HG02798 (cell line): ENCODE measurements at regions not wholly inside any gene's neighbourhood (a gene's known extent, or its start where the extent isn't known, plus 50 kb on each side); places are given as distances from the start of the nearest gene placed in this dataset.
"Not testable (repeated sequence)": the region's sequence is repeated elsewhere in the genome, so short reads cannot be mapped to it uniquely, and the experiment has no call there.

Experiments
- ATAC-seq: cut with Tn5 transposase; IDR thresholded peaks from one replicate; pipeline ENCODE4 v1.9.1; 2021; ENCODE audit warnings: mild to moderate bottlenecking; ENCODE audit not compliant: unreplicated experiment, poor library complexity

DNA sequence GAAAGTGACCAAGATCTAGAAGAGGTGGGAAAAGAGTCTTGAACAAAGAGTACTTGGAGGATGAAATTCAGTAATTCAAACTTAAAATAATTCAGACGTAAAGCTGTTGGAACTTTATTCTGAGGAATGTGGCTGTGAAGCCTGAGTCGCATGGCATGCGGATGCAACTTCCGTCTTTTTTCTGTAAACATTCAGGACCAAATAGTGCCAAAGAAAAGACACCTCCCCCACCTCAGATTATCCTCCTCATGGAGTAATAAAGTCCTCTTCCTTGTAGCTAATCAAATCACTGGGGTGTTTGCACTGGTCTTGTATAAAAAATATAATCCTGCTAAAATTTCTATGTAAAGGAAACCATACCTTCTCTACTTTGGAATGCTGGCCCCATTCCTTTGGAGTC lies 790.4 kb downstream of the TSN start:
- no peak for ATAC-seq

GRCh38 chr2:122562775-122563174 lies 807.3 kb downstream of the TSN start:
- ATAC-seq: no peak

DNA sequence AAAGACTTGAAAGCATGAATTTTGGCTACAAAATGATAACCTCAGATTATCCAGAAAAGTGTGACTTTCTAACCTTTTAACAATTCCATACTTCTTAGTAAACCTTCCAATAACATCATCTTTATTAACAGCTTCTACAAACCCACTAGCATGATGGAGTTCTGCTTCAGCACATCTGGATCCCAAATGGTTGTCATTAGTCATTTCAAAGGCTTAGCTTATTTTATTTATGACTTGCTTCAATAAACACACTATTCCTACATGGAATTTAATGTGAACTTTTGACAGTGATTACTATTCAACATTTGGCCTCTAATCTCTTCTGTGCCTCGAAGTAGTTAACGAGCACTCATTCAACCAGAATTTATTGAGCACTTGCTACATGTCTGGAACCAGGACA lies 808.3 kb downstream of the TSN start:
- no peak for ATAC-seq

DNA sequence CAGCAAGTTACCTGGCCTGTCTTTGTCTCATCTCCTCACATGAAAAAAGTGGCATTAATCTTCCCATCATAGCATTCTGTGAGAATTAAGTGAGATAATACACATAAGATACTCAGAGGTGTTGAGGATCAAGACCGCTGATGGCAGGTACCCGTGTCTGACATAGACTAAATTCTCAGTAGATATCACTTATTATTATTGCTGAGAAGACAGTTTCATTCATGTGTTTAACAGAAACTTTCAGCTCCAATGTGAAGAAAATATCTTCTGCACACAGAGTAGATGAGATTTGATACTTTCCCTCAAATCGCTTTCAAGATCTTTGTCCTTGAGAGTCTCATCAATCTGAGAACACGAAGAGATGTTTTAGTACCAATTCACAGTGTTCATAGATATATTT lies 809.4 kb downstream of the TSN start:
- ATAC-seq: no peak

GRCh38 chr2:122565364-122565763 lies 809.9 kb downstream of the TSN start:
- ATAC-seq: no peak

GRCh38 chr2:122570641-122571040 lies 815.2 kb downstream of the TSN start:
- ATAC-seq: no peak

GRCh38 chr2:122571471-122571870 lies 816.0 kb downstream of the TSN start:
- ATAC-seq: not testable (repeated sequence)

- ATAC-seq: no peak
Measured at GRCh38 chr2:122575076-122575475, 819.6 kb downstream of the TSN start.

GRCh38 chr2:122583159-122583917 lies 827.9 kb downstream of the TSN start:
- no peak for ATAC-seq

GRCh38 chr2:122590524-122590923 lies 835.1 kb downstream of the TSN start:
- no peak for ATAC-seq

DNA sequence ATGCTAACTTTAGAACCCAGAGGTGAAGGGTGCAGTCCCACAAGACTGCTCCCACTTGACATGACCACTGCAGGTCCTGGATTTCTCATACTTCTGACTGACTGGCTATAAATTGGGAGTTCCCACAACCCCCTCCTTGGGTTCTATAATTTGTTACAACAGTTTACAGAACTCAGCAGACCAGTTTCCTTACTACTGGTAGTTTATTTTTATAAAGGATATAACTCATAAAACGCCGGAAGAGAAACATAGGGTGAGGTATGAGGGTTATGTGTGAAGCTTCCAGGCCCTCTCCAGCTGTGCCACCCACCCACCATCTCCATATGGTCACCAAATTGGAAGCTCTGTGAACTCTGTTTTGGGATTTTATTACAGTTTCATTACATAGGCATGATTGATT lies 839.6 kb downstream of the TSN start:
- ATAC-seq: no peak

DNA sequence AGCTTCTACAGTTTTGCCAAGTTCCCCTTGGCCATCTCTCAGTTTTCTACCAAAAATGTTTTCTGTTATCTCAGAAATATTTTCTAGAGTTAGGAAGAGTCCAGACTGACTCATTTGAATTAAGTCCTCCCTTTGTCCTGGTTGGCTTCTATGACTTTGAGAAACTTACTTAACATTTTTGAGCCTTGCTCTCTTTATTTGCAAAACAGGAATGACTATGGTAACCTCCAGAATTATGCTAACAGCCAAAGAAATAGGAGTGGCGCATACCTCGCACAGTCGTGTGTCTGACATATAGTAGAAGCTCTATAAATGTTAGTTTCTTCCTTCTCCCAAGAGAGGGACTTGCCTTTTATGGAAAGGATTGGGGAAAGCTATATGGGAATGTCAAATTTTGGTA lies 841.1 kb downstream of the TSN start:
- no peak for ATAC-seq

- ATAC-seq: peak; percentile 42
Measured at GRCh38 chr2:122598784-122599183, 843.3 kb downstream of the TSN start.

GRCh38 chr2:122610948-122611609 lies 855.6 kb downstream of the TSN start:
- ATAC-seq: peak; percentile 61

DNA sequence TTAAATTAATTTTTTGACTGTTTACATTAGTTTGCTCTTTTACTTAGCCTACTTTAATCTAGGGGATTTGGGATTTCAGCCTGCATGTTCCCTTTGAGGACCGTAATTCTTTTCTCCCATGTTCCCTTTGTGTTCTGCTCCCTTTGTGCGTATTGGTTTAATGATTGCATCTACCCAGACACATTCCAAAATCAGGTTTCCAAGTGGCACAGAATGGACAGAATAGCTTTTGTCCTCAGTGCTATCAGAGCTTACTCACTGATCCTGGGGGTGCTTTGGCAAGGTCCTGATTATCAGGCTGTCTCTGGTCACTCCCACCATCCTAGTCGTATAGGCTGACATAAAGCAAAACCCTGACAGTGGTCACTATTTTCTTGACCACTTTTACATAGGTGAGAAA lies 867.5 kb downstream of the TSN start:
- ATAC-seq: no peak

DNA sequence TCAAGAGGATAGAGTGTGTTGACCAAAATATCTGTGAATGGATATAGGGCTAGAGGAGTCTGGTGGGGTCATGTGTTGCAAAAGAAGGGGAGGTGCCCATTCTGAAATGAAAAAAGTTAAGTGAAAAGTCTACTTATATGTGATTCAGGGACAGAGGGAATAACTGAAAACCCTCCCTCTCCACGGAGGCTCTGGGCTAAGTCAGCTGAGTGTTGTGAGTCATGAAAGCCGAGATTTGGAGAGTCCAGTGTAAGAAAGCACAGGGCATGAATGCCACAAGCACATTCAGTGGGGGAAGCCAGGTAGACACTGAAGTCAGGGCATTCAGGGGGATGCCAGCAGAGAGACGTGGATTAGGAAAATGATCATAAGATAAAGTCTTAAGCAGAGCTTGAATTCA lies 871.9 kb downstream of the TSN start:
- no peak for ATAC-seq

GRCh38 chr2:122634256-122634655 lies 878.8 kb downstream of the TSN start:
- ATAC-seq: no peak

GRCh38 chr2:122634920-122635319 lies 879.5 kb downstream of the TSN start:
- no peak for ATAC-seq

DNA sequence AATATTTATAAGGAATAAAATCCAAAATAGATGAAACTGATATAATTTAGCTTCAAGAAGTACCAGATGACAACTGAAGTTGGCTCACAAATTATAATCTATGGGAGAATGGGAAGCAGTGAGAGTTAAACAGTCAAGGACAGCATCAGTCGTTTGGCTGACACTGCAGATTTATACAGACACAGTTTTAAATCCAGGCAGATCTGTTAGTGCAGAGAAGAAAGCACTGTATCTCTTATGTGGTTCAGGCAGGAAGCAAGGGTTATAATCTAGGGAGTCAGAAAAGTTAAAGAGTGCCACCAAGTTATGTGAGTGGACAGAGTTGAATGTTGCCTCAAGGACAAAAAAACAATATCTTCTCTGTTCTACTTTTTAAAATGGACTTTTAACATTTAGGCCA lies 880.2 kb downstream of the TSN start:
- no peak for ATAC-seq

GRCh38 chr2:122636097-122636496 lies 880.6 kb downstream of the TSN start:
- ATAC-seq: no peak

DNA sequence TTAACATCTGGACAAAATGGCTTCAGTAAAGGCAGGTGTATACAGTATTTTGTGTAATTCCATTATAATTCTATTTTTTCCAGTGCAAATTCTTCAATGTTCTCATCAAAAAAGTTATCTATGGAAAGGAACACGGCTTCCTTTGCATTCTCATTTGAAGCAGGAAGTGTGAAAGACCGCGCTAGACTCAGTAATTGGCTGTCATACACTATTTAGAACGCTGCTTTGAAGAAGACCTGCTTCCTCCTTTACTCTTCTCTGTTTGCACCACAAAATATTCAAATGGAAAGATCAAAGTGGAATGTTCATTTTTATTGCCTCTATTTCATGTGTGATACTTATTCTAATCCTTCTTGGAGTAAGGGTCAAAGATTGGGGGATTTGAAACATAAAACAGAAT lies 883.7 kb downstream of the TSN start:
- ATAC-seq: no peak

- no peak for ATAC-seq
Measured at GRCh38 chr2:122639711-122640110, 884.3 kb downstream of the TSN start.
